Cardiac septum (tissue), 1 donor: ENCODE measurements at regions not wholly inside any gene's neighbourhood (a gene's known extent, or its start where the extent isn't known, plus 50 kb on each side); places are given as distances from the start of the nearest gene placed in this dataset.

ENCODE experiments used
- DNase-seq: peaks from one replicate; pipeline ENCODE4 v3.0.0-alpha.2; 2020; ENCODE audit warnings: low spot score
- intact Hi-C: fragments of 100-400 bp; cut with DNase I; formaldehyde crosslinking; loops from one replicate; pipeline ENCODE4 v1.14.0; 2022
- donor health status: DM: no; HTN: no; CAD: no.

DNA sequence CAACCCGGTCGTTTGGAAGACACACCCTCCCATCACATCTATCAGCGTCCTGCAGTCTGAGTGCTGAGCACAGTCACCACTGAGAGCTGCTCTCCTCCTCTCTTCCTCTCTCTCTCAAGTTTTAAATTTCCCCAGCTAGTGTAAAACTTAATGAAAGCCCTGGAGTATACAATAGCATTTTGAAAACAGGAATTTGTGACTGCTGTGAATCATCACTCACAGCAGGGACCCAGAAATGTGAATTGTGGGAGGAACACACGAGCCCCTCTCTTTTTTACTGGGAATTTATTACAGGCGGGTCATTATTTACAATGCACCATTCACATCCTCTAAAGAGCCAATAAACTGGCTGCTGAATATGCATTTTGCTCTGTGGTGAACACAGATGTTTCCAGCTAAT lies 185.0 kb upstream of the SMIM21 start:
- DNase-seq: no peak
- intact Hi-C loops: no loop called here

- no peak for DNase-seq
- intact Hi-C loops: no loop called here
Observed at GRCh38 chr18:75607701-75608100, 180.2 kb upstream of the SMIM21 start.

- DNase-seq: no peak
- intact Hi-C loops: no loop called here
Observed at GRCh38 chr18:75592527-75592926, 165.0 kb upstream of the SMIM21 start.

GRCh38 chr18:75588412-75588811 lies 160.9 kb upstream of the SMIM21 start:
- DNase-seq: no peak
- intact Hi-C loops: no loop called here

DNA sequence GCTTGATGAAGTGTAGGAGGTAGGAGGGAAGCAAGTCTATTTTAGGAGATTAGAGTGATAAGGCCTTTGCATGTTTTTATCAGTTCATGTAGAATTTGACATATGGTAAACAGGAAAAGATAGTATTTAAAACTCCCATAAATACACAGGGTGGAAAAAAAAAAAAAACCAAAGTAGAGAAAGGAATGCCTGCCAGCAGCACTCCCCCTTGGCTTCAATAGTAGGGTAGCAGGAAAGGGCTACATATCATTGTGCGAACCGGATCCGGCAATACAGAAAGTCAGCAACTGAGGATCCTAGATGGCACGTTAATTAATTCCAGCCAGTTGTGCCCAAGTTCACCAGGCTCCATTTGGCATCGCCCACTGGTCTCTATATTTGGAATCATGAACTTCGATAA lies 159.6 kb upstream of the SMIM21 start:
- intact Hi-C loops: no loop called here
- DNase-seq: no peak

DNA sequence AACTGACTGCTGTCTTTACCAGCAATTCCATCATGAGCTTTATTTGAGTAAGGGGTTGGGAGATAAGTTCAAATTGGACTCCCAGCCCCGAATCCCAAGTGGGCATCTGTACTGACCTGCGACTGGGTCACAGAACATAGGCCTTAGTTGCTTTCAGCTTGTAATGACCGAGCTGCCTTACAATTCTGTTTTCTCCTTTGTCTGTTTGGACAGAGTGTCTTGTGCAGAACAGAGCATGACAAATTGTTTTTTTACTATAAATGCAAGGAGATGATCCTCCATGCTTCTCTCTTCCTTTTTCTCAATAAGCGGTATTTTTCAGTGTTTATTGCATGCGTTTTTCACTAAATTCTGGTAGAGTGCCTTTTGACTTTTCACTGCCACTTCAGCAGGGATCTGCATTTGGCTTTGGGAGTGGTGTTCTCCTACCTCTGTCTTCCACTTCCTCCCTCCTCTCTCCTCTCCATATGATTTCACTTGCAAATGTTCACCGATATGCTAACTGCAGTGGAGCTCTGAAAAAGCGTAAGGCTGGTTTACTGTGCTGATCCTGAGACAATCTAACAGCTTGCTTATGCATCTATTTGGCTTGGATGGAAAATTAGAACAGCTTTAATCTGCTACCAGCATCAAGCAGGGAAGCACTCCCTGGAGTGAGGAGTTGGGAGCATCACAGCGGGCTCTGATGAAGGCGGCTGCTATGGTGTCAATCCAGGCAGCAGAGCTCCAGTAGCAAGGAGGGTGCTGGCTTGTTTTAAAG lies 158.8 kb upstream of the SMIM21 start:
- no peak for DNase-seq
- intact Hi-C loops: no loop called here

- intact Hi-C loops: no loop called here
- DNase-seq: no peak
Observed at GRCh38 chr18:75582940-75583339, 155.4 kb upstream of the SMIM21 start.

GRCh38 chr18:75582406-75582821 lies 154.9 kb upstream of the SMIM21 start:
- no peak for DNase-seq
- intact Hi-C loops: no loop called here

- no peak for DNase-seq
- intact Hi-C loops: no loop called here
Observed at GRCh38 chr18:75581336-75582131, 154.0 kb upstream of the SMIM21 start.

GRCh38 chr18:75574187-75574586 lies 146.7 kb upstream of the SMIM21 start:
- intact Hi-C loops: no loop called here
- no peak for DNase-seq

DNA sequence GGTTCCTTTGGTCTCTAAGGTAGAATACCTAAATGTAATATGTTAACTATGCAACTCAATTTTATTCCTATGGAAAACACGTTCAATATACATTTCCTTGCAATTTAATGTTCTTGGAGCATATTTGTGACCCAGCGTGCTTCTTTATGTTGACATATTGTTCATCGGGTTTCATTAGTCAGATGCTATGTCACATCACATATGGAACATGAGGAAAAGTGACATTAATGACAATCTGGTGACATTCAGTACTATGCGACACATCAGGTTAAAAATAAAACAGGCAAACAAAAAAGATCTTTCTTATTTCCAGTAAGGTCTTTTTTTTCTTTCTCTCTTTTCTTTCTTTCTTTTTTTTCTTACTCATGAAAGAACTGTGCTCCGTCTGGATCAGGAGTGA lies 135.6 kb upstream of the SMIM21 start:
- DNase-seq: no peak
- intact Hi-C loops: no loop called here

- intact Hi-C loops: no loop called here
- DNase-seq: no peak
Observed at GRCh38 chr18:75562216-75562615, 134.7 kb upstream of the SMIM21 start.

DNA sequence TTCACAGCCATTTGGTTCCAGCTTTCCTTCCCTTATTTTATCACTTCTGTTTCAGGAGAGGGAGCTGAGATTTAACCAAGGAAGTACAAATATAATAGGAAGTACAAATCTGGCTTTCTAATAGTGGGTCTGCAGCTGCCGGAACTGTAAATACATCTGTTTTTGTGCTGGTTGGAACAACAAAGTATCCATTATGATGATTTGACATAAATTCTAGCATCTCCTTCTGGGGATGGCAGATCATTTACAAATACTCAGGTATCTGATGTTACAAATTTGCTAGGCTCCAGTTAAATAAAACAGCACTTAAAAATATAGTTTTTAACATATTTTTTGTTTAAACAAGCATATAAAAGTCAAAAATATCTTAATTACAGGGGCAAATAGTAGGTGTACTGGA lies 131.3 kb upstream of the SMIM21 start:
- no peak for DNase-seq
- intact Hi-C loops: no loop called here

DNA sequence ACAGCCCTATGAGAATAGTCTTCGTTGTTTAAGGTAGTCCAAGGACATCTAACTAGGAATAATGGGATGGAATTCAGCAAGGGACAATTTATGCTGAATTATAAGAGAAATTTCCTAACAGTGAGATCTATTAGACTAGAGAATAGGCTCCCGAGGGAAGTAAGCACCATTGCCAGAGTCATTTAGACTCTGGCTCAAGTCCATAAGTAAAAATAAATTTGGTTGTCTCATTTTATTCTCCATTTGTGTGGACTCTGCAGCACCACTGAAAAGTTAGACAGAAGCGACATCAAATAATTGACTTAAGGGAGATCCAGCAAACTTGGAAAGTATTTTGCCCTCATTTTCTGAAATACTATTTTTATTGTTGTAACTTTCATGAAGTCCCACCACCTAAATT lies 129.3 kb upstream of the SMIM21 start:
- intact Hi-C loops: no loop called here

DNA sequence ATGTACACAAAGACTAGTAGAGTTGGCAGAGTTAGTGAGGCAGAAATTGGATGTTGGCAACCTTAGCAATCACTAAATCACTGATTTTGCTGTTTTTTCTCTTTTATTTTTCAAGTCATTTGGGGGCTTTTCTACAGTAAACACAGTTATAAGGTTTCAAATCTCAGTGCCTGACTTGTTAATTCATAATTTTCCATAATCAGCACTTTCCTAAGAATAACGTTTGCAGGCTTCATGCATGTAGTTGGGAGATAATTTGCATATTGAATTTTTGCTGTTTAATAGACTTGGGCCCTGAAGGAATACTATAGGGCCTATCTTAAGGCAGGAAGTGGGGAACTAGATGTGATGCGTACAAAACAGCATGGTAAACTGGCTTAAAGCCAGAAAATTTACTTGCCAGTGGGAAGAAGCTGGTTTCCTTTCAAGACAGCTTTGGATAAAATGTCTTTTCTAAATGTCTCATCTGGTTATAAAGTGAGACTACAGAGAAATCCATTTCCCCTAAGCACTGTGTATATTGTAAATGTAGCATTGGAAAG lies 127.2 kb upstream of the SMIM21 start:
- no peak for DNase-seq
- intact Hi-C loops: no loop called here

More for the DNA sequence above, 129.3 kb upstream of the SMIM21 start:
- no peak for DNase-seq

- intact Hi-C loops: no loop called here
Observed at GRCh38 chr18:75554176-75554575, 126.7 kb upstream of the SMIM21 start.

GRCh38 chr18:75553021-75553420 lies 125.5 kb upstream of the SMIM21 start:
- no peak for DNase-seq
- intact Hi-C loops: no loop called here

More at GRCh38 chr18:75554176-75554575, 126.7 kb upstream of the SMIM21 start:
- no peak for DNase-seq

GRCh38 chr18:75551071-75551470 lies 123.6 kb upstream of the SMIM21 start:
- intact Hi-C loops: no loop called here
- DNase-seq: no peak

DNA sequence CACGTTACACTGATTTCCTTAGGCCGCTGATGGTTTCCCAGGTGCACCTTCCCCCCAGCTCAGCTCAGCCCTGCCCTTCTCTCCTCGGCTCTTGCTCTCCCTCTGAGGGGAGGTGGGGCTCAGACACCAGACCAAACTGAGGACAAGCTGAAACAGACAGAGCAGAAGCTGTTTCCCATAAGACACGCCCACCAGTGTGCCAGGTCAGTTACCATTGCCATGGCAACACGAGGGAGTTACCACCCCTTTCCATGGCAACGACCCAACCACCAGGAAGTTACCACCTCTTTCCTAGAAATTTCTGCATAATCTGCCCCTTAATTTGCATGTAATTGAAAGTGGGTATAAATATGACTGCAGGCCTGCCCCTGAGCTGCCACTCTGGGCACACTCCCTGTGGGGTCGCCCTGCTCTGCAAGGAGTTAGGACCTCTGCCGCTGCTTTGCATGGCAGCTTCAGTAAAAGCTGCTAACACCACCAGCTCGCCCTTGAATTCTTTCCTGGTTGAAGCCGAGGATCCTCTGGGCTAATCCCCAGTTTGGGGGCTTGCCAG lies 120.9 kb upstream of the SMIM21 start:
- intact Hi-C loops: no loop called here
- no peak for DNase-seq

DNA sequence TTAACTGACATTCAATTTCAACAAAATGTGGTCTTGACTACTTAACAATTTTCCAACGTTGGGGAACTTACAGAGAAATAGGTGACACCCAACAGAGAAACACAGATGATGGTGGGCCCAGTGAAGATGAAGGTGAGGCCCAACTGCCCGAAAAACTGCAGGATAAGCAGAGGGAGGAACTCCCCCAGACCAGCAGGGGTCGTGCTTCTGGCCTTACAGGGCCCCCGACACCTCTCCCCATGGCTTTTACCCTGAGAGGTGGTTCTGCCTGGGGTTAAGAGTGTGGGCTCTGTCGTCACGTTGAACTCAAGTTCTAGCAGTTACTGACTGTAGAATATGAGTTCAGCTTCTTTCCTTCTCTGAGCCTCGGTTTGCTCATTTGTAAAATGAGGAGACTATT lies 119.5 kb upstream of the SMIM21 start:
- no peak for DNase-seq
- intact Hi-C loops: no loop called here

GRCh38 chr18:75545189-75545588 lies 117.7 kb upstream of the SMIM21 start:
- intact Hi-C loops: no loop called here
- no peak for DNase-seq
